Ishikawa (cell line): ENCODE measurements at regions not wholly inside any gene's neighbourhood (a gene's known extent, or its start where the extent isn't known, plus 50 kb on each side); places are given as distances from the start of the nearest gene placed in this dataset.

Experiments used
- CEBPB ChIP-seq: IDR thresholded peaks from 2 replicates; pipeline ENCODE4 v1.6.1; 2012
- CREB1 ChIP-seq: IDR thresholded peaks from 2 replicates; pipeline ENCODE4 v1.6.1; 2012; ENCODE audit warnings: low read depth
- EGR1 ChIP-seq: IDR thresholded peaks from 2 replicates; pipeline ENCODE4 v1.6.1; 2012
- EP300 ChIP-seq: IDR thresholded peaks from 2 replicates; pipeline ENCODE4 v1.6.1; 2012; ENCODE audit warnings: borderline replicate concordance
- FOXM1 ChIP-seq: IDR thresholded peaks from 2 replicates; pipeline ENCODE4 v1.6.1; 2012; ENCODE audit warnings: low read depth, borderline replicate concordance
- NFIC ChIP-seq: IDR thresholded peaks from 2 replicates; pipeline ENCODE4 v1.6.1; 2012
- RAD21 ChIP-seq: IDR thresholded peaks from 2 replicates; pipeline ENCODE4 v1.6.1; 2012; ENCODE audit warnings: low read depth
- TAF1 ChIP-seq: IDR thresholded peaks from 2 replicates; pipeline ENCODE4 v1.6.1; 2012; ENCODE audit warnings: low read depth, mild to moderate bottlenecking
- TCF12 ChIP-seq: IDR thresholded peaks from 2 replicates; pipeline ENCODE4 v1.6.1; 2012; ENCODE audit warnings: low read depth
- TEAD4 ChIP-seq: IDR thresholded peaks from 2 replicates; pipeline ENCODE4 v1.6.1; 2012
- YY1 ChIP-seq: IDR thresholded peaks from 2 replicates; pipeline ENCODE4 v1.6.1; 2012; ENCODE audit warnings: low read depth
- ZBTB7A ChIP-seq: IDR thresholded peaks from 2 replicates; pipeline ENCODE4 v1.6.1; 2012; ENCODE audit warnings: low read depth
- TF ChIP-seq, protein P1 (sequence below): IDR thresholded peaks from 2 replicates; pipeline ENCODE4 v1.6.1; 2012
- TF ChIP-seq, protein P2 (sequence below): IDR thresholded peaks from 2 replicates; pipeline ENCODE4 v1.6.1; 2012; ENCODE audit warnings: low read depth, mild to moderate bottlenecking
- TF ChIP-seq, protein P3 (sequence below): IDR thresholded peaks from 2 replicates; pipeline ENCODE4 v1.6.1; 2012

DNA sequence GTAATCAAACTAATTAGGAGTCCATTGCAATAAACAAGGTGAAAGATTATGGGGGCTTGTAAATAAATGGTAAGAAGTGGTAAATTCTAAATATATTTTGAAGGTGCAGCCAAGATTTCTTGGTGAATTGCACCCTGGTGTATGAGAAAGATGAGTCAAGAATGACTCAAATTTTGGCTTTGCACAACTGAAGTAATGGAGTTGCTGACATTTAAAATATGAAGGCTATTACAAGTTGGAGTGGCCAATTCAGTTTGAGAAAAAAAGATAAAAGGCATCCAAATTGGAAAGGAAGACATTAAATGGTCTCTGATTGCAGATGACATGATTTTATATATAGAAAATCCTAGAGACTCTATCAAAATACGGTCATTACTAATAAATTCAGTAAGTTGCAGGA is 2330.6 kb downstream of the MAT2B start:
- TF ChIP-seq CEBPB = no peak

DNA sequence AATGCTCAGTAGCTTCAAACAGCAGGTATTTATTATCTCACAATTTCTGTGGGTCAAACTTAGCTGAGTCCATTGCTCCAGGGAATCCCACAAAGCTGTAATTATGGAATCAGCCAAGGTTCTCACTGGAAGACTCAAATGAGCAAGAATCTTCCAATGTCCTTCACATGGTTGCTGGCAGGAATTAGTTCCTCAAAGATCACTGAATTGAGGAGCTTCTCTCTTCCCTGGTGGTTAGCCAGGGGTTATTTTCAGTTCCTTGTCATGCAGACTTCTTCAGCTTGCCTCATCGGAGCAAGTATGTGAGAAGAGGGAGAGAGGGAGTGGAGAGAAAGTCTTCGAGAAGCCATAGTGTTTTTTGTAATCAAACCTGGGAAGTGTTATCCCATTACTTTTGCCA is 2331.9 kb downstream of the MAT2B start:
- TF ChIP-seq CEBPB = no peak
- no peak for TF ChIP-seq TAF1
- no peak for TF ChIP-seq YY1
- TF ChIP-seq, protein P1, sequence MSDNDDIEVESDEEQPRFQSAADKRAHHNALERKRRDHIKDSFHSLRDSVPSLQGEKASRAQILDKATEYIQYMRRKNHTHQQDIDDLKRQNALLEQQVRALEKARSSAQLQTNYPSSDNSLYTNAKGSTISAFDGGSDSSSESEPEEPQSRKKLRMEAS = no peak
- TF ChIP-seq, protein P2, sequence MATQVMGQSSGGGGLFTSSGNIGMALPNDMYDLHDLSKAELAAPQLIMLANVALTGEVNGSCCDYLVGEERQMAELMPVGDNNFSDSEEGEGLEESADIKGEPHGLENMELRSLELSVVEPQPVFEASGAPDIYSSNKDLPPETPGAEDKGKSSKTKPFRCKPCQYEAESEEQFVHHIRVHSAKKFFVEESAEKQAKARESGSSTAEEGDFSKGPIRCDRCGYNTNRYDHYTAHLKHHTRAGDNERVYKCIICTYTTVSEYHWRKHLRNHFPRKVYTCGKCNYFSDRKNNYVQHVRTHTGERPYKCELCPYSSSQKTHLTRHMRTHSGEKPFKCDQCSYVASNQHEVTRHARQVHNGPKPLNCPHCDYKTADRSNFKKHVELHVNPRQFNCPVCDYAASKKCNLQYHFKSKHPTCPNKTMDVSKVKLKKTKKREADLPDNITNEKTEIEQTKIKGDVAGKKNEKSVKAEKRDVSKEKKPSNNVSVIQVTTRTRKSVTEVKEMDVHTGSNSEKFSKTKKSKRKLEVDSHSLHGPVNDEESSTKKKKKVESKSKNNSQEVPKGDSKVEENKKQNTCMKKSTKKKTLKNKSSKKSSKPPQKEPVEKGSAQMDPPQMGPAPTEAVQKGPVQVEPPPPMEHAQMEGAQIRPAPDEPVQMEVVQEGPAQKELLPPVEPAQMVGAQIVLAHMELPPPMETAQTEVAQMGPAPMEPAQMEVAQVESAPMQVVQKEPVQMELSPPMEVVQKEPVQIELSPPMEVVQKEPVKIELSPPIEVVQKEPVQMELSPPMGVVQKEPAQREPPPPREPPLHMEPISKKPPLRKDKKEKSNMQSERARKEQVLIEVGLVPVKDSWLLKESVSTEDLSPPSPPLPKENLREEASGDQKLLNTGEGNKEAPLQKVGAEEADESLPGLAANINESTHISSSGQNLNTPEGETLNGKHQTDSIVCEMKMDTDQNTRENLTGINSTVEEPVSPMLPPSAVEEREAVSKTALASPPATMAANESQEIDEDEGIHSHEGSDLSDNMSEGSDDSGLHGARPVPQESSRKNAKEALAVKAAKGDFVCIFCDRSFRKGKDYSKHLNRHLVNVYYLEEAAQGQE = no peak
- TF ChIP-seq, protein P3, sequence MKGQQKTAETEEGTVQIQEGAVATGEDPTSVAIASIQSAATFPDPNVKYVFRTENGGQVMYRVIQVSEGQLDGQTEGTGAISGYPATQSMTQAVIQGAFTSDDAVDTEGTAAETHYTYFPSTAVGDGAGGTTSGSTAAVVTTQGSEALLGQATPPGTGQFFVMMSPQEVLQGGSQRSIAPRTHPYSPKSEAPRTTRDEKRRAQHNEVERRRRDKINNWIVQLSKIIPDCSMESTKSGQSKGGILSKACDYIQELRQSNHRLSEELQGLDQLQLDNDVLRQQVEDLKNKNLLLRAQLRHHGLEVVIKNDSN = no peak
- no peak for TF ChIP-seq FOXM1
- no peak for TF ChIP-seq EGR1
- TF ChIP-seq ZBTB7A = no peak
- no peak for TF ChIP-seq NFIC
- TF ChIP-seq TCF12 = no peak
- TF ChIP-seq CREB1 = no peak
- TF ChIP-seq TEAD4 = no peak
- no peak for TF ChIP-seq EP300

DNA sequence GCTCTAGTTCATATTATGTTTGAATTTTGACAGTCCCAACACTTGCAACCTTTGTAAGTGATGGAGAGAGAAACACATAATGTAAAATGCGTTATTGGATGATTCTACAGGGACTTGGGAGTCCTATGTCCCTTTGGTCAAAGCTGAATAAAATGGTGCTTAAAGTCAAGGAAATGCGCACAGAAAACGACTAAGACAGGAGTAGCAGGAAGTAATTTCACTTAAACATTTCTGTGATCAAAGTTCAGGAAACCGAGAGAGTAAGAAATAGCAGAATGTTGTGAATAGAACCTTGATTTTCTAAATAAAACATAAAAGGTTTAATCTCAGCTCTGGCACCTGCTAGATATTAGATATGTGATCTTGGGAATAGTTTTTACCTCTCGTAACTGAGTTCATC is 2339.2 kb downstream of the MAT2B start:
- TF ChIP-seq, protein P3 = no peak
- TF ChIP-seq RAD21 = no peak
- TF ChIP-seq, protein P1 = no peak
- no peak for TF ChIP-seq EGR1
- TF ChIP-seq TAF1 = no peak
- TF ChIP-seq TEAD4 = no peak
- no peak for TF ChIP-seq CREB1
- TF ChIP-seq, protein P2 = no peak
- TF ChIP-seq NFIC = no peak
- TF ChIP-seq TCF12 = no peak
- no peak for TF ChIP-seq ZBTB7A
- TF ChIP-seq EP300 = no peak
- TF ChIP-seq YY1 = no peak
- no peak for TF ChIP-seq CEBPB
- TF ChIP-seq FOXM1 = no peak

DNA sequence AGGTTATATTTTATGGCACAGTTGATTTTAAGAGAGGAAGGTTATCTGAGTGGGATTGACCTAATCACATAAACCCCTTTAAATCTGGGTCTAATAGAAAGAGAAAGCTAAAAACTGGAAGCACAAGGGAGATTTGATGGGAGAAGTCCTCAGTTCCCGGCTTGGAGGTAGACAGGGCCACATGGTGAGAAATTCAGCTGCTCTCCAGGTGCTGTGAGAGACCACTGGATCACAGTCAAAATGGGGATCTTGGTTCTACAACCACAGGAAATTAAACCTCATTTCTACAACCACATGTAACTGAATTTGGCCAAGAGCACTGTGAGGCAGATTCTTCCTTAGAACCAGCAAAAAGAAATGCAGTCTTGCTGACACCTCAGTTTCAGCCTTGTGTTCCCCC is 2352.7 kb downstream of the MAT2B start:
- TF ChIP-seq TEAD4 = no peak
- no peak for TF ChIP-seq EP300
- no peak for TF ChIP-seq RAD21
- TF ChIP-seq, protein P1 = no peak
- no peak for TF ChIP-seq CREB1
- no peak for TF ChIP-seq YY1
- TF ChIP-seq FOXM1 = no peak
- TF ChIP-seq ZBTB7A = no peak
- TF ChIP-seq, protein P2 = no peak
- TF ChIP-seq CEBPB = no peak
- no peak for TF ChIP-seq NFIC
- TF ChIP-seq, protein P3 = no peak
- no peak for TF ChIP-seq TCF12
- TF ChIP-seq TAF1 = no peak
- TF ChIP-seq EGR1 = no peak
